ENCODE measurements at regions not wholly inside any gene's neighbourhood (a gene's known extent, or its start where the extent isn't known, plus 50 kb on each side); places are given as distances from the start of the nearest gene placed in this dataset.
"Not testable (repeated sequence)": the region's sequence is repeated elsewhere in the genome, so short reads cannot be mapped to it uniquely, and the experiment has no call there.

DNA sequence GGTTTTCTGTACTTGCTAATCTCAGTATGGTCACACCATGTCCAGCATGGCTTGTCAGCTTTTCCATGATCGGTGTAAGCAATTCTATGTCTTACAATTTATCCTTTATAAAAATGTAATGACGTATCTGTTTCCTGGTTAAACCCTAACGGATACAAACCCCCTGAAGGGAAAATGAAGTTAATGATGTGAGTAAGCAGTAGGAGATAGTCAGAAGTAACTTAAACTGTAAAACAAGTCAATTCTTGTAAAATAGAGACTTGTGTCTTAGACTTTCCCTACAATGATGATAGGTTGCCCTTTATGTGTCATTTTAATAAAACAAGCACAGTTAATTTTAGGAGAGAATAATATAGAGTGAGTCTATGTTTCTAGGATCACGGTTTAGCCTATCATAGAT is 1365.9 kb upstream of the SLC39A10 start:
- no peak overlapping the region for H3K4me3 ChIP-seq (ENCODE audit: low read depth, low read length, poor library complexity, severe bottlenecking)
- TF ChIP-seq, protein P1, sequence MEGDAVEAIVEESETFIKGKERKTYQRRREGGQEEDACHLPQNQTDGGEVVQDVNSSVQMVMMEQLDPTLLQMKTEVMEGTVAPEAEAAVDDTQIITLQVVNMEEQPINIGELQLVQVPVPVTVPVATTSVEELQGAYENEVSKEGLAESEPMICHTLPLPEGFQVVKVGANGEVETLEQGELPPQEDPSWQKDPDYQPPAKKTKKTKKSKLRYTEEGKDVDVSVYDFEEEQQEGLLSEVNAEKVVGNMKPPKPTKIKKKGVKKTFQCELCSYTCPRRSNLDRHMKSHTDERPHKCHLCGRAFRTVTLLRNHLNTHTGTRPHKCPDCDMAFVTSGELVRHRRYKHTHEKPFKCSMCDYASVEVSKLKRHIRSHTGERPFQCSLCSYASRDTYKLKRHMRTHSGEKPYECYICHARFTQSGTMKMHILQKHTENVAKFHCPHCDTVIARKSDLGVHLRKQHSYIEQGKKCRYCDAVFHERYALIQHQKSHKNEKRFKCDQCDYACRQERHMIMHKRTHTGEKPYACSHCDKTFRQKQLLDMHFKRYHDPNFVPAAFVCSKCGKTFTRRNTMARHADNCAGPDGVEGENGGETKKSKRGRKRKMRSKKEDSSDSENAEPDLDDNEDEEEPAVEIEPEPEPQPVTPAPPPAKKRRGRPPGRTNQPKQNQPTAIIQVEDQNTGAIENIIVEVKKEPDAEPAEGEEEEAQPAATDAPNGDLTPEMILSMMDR (conservative IDR thresholded peaks at IDR 0.05; ENCODE audit: low read depth, low read length) = no peak
- TF ChIP-seq EZH2 (IDR thresholded peaks at IDR 0.05; ENCODE audit: borderline replicate concordance, low read depth, low read length, poor library complexity, severe bottlenecking) = no peak
- H3K4me1 ChIP-seq (ENCODE audit: insufficient read depth, low read length, poor library complexity, severe bottlenecking) = no peaks in the 10 kb centered on the region
- H3K27me3 ChIP-seq (replicated peaks; ENCODE audit: insufficient read depth, low read depth, low read length, poor library complexity) = no peaks in the 10 kb centered on the region
- H3K36me3 ChIP-seq (ENCODE audit: insufficient read depth, low read length, poor library complexity, severe bottlenecking) = no peaks in the 10 kb centered on the region
- no peak overlapping the region for H3K27ac ChIP-seq (ENCODE audit: low read depth, low read length, poor library complexity, severe bottlenecking)
- H3K9me3 ChIP-seq (ENCODE audit: low read depth, low read length, poor library complexity, severe bottlenecking) = no peaks in the 10 kb centered on the region
- POLR2A ChIA-PET (ENCODE audit: low non-redundant PET) = no interaction called here
- CTCF ChIA-PET = no interaction called here
- no peak for DNase-seq (ENCODE audit: low spot score)
- no TSS peak for BruUV-seq (replicated peaks)
- intact Hi-C loops (cut with micrococcal nuclease; ENCODE audit: unreplicated experiment) = no loop called here

DNA sequence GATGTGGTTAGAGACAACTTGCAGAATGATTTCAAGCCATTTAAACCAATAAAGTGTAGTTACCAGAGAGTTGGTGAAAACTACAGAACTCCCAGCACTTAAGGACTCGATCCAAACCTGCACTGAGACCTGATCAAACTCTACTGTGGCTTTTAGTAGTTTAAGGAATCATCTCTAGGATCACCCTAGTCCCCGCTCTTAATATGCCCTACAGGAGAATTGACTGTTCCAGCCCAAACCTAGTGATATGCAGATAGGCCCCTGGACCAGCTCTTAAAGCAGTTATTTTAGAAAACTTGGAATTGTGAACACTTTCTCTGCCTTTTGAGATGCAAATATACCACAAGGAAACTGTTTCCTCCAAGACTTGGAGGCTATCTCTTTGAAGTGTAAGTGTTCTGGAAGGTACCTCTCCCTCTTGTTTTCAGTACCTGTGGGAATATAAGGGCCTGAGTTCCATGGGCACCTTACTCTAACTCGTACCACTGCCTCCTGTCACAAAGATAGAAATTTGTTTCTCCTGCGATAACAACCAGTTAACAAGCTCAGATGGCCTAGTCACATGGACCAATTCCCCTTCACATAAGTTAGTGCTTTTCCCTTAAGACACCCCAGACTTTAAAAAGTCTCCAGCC is 1367.2 kb upstream of the SLC39A10 start:
- Histone ChIP-seq H3K27me3 (replicated peaks; ENCODE audit: insufficient read depth, low read depth, low read length, poor library complexity) (no peaks in the 10 kb centered on the region), H3K27ac (ENCODE audit: low read depth, low read length, poor library complexity, severe bottlenecking) (no peak overlapping the region), H3K4me3 (ENCODE audit: low read depth, low read length, poor library complexity, severe bottlenecking) (no peak overlapping the region), H3K36me3 (ENCODE audit: insufficient read depth, low read length, poor library complexity, severe bottlenecking) (no peaks in the 10 kb centered on the region), H3K9me3 (ENCODE audit: low read depth, low read length, poor library complexity, severe bottlenecking) (no peaks in the 10 kb centered on the region), H3K4me1 (ENCODE audit: insufficient read depth, low read length, poor library complexity, severe bottlenecking) (no peaks in the 10 kb centered on the region)
- ChIA-PET POLR2A (ENCODE audit: low non-redundant PET) (no interaction called here), CTCF (no interaction called here)
- BruUV-seq (replicated peaks) = no TSS peak
- DNase-seq (ENCODE audit: low spot score) = no peak
- TF ChIP-seq EZH2 (IDR thresholded peaks at IDR 0.05; ENCODE audit: borderline replicate concordance, low read depth, low read length, poor library complexity, severe bottlenecking) = no peak
- TF ChIP-seq, protein P1 (conservative IDR thresholded peaks at IDR 0.05; ENCODE audit: low read depth, low read length) = no peak
- intact Hi-C loops (cut with micrococcal nuclease; ENCODE audit: unreplicated experiment) = no loop called here

DNA sequence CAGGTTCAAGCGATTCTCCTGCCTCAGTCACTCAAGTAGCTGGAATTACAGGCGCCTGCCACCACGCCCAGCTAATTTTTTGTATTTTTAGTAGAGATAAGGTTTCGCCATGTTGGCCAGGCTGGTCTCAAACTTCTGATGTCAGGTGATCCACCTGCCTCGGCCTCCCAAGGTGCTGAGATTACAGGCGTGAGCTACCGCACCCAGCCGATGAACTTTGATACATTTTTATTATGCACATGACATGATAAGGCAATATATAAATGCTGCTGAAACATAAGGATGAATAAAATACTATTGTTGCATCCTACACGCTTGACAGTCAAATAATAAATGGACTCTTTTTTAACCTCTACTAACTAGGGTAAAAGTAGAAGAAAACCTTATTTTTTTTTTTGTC is 1380.4 kb upstream of the SLC39A10 start:
- H3K27me3 ChIP-seq (replicated peaks; ENCODE audit: insufficient read depth, low read depth, low read length, poor library complexity); CTCF ChIA-PET; H3K36me3 ChIP-seq (ENCODE audit: insufficient read depth, low read length, poor library complexity, severe bottlenecking); H3K9me3 ChIP-seq (ENCODE audit: low read depth, low read length, poor library complexity, severe bottlenecking); POLR2A ChIA-PET (ENCODE audit: low non-redundant PET); H3K4me3 ChIP-seq (ENCODE audit: low read depth, low read length, poor library complexity, severe bottlenecking); BruUV-seq (replicated peaks); DNase-seq (ENCODE audit: low spot score); H3K27ac ChIP-seq (ENCODE audit: low read depth, low read length, poor library complexity, severe bottlenecking); intact Hi-C loops (cut with micrococcal nuclease; ENCODE audit: unreplicated experiment); H3K4me1 ChIP-seq (ENCODE audit: insufficient read depth, low read length, poor library complexity, severe bottlenecking): not testable (repeated sequence)

DNA sequence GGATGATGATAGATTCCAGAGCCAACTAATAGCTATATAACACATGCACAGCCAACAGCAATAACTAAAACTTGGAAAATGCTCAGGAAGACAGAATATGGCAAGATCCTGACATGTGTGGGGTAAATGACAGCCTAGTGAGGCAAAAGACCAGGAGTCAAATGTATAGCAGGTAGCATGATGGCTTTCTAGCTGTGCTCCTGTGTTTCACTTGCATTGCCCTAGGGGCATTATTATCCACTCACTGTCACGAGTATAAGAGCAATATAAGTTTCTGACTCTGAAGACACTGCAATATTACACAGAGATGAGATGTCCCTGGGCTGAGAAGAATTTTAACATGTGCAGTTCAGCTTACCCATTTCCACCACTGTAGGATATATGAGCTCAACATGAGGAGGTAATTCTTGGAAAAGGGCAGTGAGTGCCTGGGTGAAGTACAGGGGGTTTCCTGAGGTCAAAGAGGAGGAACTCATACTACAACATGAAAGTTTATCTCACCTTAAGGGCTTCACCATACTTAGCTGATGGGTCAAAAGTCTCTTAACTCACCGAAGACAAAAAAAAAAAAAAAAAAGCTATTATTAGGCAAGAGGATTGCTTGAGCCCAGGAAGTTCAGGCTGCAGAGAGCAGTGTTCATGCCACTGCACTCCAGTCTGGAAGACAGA is 1385.6 kb upstream of the SLC39A10 start:
- ChIA-PET CTCF (no interaction called here), POLR2A (ENCODE audit: low non-redundant PET) (no interaction called here)
- H3K4me1 ChIP-seq (ENCODE audit: insufficient read depth, low read length, poor library complexity, severe bottlenecking) = no peaks in the 10 kb centered on the region

More for the DNA sequence above, 1385.6 kb upstream of the SLC39A10 start:
- Histone ChIP-seq H3K27ac (ENCODE audit: low read depth, low read length, poor library complexity, severe bottlenecking) (no peak overlapping the region), H3K9me3 (ENCODE audit: low read depth, low read length, poor library complexity, severe bottlenecking) (no peaks in the 10 kb centered on the region), H3K36me3 (ENCODE audit: insufficient read depth, low read length, poor library complexity, severe bottlenecking) (no peaks in the 10 kb centered on the region), H3K27me3 (replicated peaks; ENCODE audit: insufficient read depth, low read depth, low read length, poor library complexity) (no peaks in the 10 kb centered on the region), H3K4me3 (ENCODE audit: low read depth, low read length, poor library complexity, severe bottlenecking) (no peak overlapping the region)
- TF ChIP-seq, protein P1 (conservative IDR thresholded peaks at IDR 0.05; ENCODE audit: low read depth, low read length) = no peak
- no peak for TF ChIP-seq EZH2 (IDR thresholded peaks at IDR 0.05; ENCODE audit: borderline replicate concordance, low read depth, low read length, poor library complexity, severe bottlenecking)
- no TSS peak for BruUV-seq (replicated peaks)
- DNase-seq (ENCODE audit: low spot score) = no peak
- intact Hi-C loops (cut with micrococcal nuclease; ENCODE audit: unreplicated experiment) = no loop called here
